Medulla oblongata (tissue), 1 donor: ENCODE measurements at regions not wholly inside any gene's neighbourhood (a gene's known extent, or its start where the extent isn't known, plus 50 kb on each side); places are given as distances from the start of the nearest gene placed in this dataset.

Experiments used
- DNase-seq: peaks from one replicate; pipeline ENCODE4 v3.0.0-alpha.2; 2015; ENCODE audit errors: extremely low spot score

- no peak for DNase-seq
These were observed 243.7 kb downstream of the SLC16A7 start for GRCh38 chr12:59839514-59839913.

- no peak for DNase-seq
These were observed 247.5 kb downstream of the SLC16A7 start for GRCh38 chr12:59843260-59843843.

DNA sequence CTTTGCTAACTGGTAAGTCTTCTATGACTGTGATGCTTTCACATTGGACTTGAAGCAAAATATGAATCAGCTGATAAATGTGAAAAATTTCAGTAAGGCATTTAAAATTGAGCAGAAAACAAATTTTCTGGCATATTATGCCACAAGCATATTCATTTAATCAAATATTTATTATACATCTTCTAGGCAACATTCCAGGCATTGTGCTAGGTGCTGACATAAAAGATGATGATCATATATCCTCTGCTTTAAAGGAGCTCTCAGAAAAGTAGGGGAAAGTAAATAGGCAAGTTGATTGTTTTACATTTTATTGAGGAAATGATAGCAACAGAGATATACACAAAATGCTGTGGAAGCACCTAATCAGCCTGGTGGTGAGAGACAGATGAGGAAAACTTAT lies 248.9 kb downstream of the SLC16A7 start:
- DNase-seq = no peak

GRCh38 chr12:59845293-59845692 lies 249.5 kb downstream of the SLC16A7 start:
- no peak for DNase-seq

- DNase-seq = no peak
These were observed 251.3 kb downstream of the SLC16A7 start for GRCh38 chr12:59847127-59847526.

GRCh38 chr12:59850268-59850667 lies 254.4 kb downstream of the SLC16A7 start:
- no peak for DNase-seq

DNA sequence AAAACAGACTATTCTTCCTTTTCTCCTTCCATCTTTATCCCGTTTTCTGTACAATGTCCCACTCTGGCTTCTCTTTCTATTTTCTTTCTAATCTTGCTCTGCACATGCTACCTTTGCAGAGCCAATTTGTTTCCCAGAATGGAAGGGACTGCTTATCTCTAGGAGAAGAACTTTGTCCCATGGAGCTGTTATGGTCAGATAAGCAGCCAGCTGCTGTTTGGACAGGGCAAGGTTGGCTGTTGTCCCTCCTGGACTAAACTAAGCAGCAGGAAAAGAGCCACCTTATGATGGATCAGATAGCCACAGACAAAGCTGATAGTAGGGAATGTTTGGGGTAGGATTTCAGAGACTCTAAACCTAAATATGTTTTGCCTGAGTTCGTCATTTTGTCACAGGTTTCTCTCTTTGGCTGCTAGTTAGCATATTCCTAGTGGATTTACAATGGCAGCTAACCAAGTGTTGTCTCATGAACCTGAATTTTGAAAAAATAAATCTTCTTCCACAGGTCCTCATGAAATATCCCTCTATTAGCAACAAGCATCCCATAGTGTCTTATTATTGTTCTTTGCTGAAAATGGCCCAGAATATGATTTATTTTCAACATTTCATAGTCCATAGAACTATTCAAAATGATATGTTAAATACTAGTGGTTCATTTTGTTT lies 262.8 kb downstream of the SLC16A7 start:
- no peak for DNase-seq

- DNase-seq = no peak
These were observed 263.3 kb downstream of the SLC16A7 start for GRCh38 chr12:59859171-59859510.

GRCh38 chr12:59861635-59862034 lies 265.8 kb downstream of the SLC16A7 start:
- no peak for DNase-seq

- no peak for DNase-seq
These were observed 271.2 kb downstream of the SLC16A7 start for GRCh38 chr12:59867055-59867454.

DNA sequence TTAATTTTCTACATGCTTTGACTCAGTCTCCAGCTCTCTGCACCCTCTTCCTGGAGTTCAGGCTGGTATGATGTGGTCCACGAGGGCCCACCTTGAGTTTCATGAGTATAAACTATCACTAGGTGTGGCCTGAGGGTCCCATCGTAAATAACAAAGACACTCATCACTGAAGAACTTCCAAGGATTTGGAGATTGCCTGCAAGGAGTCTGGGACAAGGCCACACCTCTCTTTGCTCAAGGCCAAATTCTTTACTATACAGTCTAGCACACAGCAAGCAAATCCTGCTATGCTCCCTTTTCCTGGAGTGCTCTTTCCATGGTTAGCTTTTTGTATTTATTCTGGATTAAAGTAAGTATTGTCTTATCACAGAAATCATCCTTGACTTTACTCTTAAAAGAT lies 271.9 kb downstream of the SLC16A7 start:
- DNase-seq = no peak

DNA sequence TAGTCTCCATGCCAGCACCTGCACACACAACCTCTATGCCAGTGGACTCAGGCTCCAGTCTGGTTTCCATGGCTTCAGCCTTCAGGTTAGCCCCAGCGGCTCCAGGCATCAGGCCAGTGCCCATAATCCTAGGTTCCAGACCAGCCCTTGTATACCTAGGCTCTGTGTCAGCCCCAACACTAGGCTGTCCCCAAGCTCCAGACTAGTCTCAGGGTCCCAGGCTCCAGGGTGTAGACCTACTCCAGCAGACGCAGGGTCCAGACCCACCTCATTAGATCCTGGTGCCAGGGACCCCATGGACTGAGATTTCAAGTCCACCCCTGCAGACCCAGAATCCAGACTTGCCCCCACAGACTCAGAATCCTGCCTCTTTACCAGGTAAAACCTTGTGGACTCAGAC lies 275.9 kb downstream of the SLC16A7 start:
- DNase-seq = no peak

- DNase-seq = no peak
These were observed 277.3 kb downstream of the SLC16A7 start for GRCh38 chr12:59873136-59873535.

- DNase-seq = no peak
These were observed 279.0 kb downstream of the SLC16A7 start for GRCh38 chr12:59874781-59875180.

DNA sequence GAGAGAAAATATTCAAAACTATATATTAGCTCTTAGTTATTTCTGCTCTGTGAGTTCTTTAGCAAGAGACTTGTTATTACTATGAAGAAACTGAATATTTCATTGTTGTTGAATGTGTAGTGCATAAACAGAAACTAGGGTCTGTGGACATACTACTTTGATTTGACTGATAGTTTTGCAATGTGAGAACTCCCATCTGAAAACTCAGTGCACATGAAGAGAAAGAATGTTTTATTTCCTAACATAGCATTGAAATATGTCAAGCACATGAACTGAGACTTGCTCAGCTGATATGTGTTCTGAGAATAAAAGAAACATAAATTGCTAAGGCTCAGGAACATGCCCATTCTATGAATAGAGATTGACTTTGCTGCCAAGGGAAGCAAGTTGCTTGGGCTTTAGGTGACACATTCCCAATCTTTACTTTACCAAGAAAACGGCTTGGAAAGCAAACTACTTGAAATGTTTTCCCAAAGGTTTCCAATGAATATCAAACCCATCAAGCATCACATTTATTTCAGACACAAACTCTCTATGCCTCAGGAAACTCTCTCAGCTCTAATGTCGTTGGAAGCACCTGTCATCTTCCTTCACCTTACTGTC lies 290.4 kb downstream of the SLC16A7 start:
- DNase-seq = no peak

- DNase-seq = no peak
These were observed 291.3 kb downstream of the SLC16A7 start for GRCh38 chr12:59887178-59887577.

DNA sequence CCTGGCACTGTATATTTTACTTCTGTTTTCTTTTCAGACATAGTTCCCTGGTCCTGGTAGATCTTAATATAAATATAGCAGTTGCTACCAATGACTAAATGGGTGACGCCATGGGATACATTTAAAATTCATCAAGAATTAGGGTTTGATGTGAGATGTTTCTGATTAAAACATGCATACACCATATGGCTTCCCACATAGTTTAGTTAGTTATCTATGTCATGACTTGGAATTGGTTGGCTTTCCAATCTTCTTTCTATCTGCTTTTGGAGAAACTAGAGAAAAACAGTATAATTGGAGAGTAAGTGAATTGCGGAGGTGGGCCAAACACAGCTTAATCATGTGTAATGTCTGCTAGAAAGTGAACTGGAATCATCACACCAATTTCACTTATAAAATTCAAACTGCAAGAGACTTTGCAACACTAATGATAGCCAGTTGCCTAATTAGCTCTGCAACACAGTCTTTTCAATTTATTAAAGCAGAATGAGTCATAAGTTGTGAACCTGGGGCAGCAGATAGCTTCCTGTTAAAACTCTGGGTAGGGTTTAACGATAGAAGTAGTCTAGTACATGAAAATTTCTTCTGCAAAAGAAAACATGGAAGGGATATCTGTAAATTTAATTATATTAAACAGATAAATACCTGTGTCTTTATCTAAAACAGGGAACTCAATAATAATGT lies 295.2 kb downstream of the SLC16A7 start:
- no peak for DNase-seq

DNA sequence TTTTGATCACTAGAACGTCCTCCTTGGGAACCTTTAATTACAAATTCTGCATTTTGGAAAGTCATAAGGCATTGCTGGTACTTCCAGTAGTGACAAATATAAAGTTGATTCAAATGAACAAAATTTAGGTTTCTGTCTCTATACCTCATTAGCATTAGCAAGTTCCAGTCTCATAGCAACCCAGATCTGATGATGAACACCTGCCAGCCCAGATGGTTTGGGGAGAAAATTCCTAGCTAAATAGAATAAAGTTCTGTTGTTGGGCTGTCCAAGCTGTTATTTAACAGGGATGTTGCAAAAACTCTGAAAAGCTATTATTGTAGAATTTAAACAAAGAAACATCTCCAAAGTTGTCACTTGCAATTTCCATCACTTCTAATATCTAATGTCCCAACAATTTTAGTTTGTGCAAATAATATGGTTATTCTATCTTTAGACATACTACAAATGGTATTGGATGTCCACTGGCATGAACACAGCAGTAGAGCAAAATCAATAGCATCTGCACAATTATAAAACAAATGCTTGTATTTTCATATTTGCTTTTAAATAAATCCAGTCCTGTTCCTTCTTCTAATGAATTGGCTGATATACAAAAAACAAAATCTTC lies 299.4 kb downstream of the SLC16A7 start:
- DNase-seq = no peak

GRCh38 chr12:59904874-59905521 lies 309.2 kb downstream of the SLC16A7 start:
- DNase-seq = no peak

DNA sequence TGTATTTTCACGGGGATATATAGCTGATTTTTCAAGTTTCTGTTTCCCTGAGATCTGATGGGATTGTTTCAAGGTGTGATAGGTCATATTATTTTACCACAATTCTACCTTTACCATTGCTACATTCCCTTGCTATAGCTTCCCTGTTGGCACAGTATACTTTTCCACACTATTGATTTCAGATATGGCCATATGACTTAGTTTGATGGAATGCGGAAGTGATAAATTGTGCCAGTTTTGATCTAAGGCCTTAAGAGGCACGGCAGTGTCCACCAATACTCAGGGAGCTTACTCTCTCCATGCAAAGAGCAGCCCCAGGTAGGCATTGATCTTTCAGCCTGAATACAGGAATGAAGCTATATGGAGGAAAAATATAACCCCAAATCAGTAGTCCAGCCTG lies 315.7 kb downstream of the SLC16A7 start:
- DNase-seq = no peak

DNA sequence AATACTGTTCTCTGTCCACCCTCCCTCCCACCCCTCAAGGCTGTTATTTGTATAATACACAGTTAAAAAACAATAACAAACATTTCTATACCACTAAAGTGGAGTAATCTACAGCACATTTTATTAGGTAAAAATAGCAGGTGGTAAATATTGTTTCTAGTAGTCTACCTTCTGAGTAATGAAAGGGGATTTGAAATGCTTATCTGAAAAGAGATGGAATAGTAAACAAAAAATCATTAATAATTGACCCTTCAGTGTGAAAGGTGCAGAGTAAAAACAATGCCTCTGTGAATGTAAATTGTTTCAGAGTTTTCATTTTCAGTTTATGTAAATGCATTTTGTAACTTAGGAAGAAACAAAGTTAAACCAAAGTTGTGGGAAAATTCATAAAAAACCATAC lies 321.2 kb downstream of the SLC16A7 start:
- DNase-seq = no peak

- DNase-seq = no peak
These were observed 331.2 kb downstream of the SLC16A7 start for GRCh38 chr12:59927032-59927431.
